Thyroid gland (tissue), 4 donors: ENCODE measurements at regions not wholly inside any gene's neighbourhood (a gene's known extent, or its start where the extent isn't known, plus 50 kb on each side); places are given as distances from the start of the nearest gene placed in this dataset.

ENCODE experiments used
- POLR2A ChIP-seq, 2 donors: fragments of 450-650 bp; IDR thresholded peaks; one replicate each; pipeline ENCODE4 v1.6.1; 2017; ENCODE audit warnings: antibody characterized with exemption in 2 of 2, mild to moderate bottlenecking in 2 of 2, moderate library complexity in 1 of 2
- TF ChIP-seq, protein P1 (sequence below), 6 experiments: fragments of 200-600 bp in 3 of 6; fragments of 450-650 bp in 3 of 6; sonication (generic) in 3 of 6; IDR thresholded peaks; one replicate each; pipeline ENCODE4 v1.5.1; 2016 to 2019; ENCODE audit warnings: antibody characterized with exemption in 6 of 6, mild to moderate bottlenecking in 2 of 6, inconsistent platforms in 1 of 6, moderate library complexity in 1 of 6

DNA sequence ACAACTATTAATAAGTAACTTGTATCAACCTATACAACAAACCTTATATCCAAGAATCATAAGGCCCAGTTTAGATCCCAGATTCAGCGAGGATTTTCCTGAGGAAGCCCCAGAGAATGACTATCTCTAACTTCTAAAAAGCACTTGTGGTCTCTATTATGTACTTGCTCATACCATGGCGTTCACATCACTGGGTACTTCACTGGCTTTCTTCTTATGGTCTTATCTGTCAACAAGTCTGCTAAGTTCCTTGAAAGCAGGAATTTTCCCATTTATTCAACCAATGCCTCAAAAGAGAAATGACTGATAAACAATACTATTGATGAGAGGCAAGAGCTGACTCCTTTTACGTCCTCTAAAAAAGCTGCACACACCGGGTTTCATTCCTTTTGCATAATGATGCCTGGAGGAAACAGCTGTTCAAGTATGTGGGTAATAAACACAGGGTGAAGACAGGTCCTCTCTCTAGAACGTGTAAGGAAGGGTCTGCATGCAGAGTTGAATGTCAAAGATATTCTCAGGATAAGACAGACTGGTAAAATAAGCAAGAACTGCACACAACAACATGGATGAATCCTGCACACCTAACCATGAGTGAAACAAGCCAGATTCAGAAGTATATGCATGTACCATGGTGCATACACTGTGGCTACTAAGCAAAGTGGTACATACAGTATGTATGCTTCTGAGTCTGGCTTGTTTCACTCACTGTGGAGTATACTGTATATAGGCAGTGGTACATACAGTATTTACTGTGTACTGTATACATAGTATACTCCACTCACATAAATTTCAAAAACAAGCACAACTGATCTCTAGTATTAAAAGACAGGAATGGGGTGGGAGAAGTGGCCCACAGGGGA is 408.7 kb downstream of the SHQ1 start:
- TF ChIP-seq, protein P1, sequence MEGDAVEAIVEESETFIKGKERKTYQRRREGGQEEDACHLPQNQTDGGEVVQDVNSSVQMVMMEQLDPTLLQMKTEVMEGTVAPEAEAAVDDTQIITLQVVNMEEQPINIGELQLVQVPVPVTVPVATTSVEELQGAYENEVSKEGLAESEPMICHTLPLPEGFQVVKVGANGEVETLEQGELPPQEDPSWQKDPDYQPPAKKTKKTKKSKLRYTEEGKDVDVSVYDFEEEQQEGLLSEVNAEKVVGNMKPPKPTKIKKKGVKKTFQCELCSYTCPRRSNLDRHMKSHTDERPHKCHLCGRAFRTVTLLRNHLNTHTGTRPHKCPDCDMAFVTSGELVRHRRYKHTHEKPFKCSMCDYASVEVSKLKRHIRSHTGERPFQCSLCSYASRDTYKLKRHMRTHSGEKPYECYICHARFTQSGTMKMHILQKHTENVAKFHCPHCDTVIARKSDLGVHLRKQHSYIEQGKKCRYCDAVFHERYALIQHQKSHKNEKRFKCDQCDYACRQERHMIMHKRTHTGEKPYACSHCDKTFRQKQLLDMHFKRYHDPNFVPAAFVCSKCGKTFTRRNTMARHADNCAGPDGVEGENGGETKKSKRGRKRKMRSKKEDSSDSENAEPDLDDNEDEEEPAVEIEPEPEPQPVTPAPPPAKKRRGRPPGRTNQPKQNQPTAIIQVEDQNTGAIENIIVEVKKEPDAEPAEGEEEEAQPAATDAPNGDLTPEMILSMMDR (IDR thresholded peaks at IDR 0.05): no peak
- no peak for TF ChIP-seq POLR2A (IDR thresholded peaks at IDR 0.05)
